GM12864 (cell line): ENCODE measurements at regions not wholly inside any gene's neighbourhood (a gene's known extent, or its start where the extent isn't known, plus 50 kb on each side); places are given as distances from the start of the nearest gene placed in this dataset.
"Not testable (repeated sequence)": the region's sequence is repeated elsewhere in the genome, so short reads cannot be mapped to it uniquely, and the experiment has no call there.

Experiments used
- DNase-seq: peaks from one replicate; pipeline ENCODE4 v3.0.0-alpha.2; 2011; ENCODE audit warnings: low read depth
- H3K4me3 ChIP-seq: 2 replicates; pipeline ENCODE4 v1.5.1; 2011; ENCODE audit warnings: mild to moderate bottlenecking, low read depth, low read length, control low read depth
- TF ChIP-seq, protein P1 (sequence below): IDR thresholded peaks from 2 replicates; pipeline ENCODE4 v1.5.1; 2011; ENCODE audit warnings: low read depth, mild to moderate bottlenecking, moderate library complexity, low read length, control low read depth, inconsistent platforms; ENCODE audit errors: missing control alignments

DNA sequence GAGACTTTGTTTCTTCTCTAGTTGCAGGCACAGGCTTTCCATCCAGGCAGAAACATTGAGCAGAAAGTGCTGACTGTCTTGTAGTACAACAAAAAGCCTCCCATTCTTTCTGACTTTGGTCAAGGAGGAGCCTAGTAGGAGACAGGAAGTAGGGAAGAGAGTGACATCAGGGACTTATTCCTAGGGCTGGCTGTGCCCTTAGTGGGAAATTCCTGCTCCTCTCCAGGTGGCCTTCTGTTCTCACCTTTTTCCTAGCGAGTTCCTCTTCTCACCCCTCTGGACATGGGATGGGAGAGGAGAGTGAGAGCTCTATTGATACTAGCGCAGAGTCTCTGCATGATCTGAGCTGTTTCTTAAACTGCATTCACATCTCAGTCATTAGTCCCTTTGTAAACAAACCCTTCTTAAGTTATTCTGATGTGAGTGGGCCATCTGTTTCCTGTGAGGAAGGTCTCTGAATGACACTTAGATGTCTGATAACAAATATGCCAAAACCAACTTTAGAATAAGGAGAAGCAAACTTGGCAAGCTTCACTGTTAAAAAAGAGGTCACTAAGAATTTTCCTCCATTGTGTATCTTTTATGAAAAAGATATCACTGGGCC lies 455.0 kb downstream of the GJA1 start:
- TF ChIP-seq, protein P1, sequence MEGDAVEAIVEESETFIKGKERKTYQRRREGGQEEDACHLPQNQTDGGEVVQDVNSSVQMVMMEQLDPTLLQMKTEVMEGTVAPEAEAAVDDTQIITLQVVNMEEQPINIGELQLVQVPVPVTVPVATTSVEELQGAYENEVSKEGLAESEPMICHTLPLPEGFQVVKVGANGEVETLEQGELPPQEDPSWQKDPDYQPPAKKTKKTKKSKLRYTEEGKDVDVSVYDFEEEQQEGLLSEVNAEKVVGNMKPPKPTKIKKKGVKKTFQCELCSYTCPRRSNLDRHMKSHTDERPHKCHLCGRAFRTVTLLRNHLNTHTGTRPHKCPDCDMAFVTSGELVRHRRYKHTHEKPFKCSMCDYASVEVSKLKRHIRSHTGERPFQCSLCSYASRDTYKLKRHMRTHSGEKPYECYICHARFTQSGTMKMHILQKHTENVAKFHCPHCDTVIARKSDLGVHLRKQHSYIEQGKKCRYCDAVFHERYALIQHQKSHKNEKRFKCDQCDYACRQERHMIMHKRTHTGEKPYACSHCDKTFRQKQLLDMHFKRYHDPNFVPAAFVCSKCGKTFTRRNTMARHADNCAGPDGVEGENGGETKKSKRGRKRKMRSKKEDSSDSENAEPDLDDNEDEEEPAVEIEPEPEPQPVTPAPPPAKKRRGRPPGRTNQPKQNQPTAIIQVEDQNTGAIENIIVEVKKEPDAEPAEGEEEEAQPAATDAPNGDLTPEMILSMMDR = no peak
- no peak for DNase-seq
- H3K4me3 ChIP-seq = no peak overlapping the region

DNA sequence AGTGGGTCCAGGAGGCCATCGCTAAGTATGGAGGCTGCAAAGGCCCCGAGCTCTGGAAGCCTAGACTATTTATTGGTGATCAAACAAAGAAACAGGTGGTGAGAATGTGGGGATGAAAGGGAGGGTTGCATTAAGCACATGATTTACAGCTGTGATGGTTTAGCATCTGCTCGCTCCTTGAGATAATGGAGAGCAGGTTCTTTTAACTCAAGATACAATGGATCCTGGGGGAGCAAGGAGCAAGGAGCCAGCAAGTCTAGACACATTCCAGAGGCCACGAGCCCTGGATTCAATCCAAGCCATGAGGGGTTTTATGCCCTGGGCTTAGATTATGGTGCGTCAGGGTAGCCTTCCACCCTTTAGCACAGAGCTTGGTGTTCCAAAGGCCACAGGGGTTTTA lies 460.3 kb downstream of the GJA1 start:
- DNase-seq, H3K4me3 ChIP-seq: not testable (repeated sequence)

DNA sequence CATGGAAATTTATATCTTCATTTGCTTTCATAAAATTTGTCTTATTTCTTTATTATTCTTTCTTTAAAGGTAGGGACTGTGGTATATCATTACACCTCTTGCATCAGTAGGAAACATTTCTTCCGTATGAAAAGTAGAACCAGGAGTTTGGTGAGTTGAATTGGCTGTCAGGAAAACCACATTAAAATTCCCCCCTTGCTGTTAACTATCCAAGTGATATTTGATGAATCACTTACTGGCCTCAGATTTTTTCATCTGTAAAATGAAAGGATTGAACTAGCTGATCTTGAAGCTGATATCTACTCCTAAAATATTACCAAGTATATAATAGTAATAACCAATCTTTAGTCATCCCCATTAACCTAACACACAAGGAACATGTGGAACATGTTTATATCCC lies 460.9 kb downstream of the GJA1 start:
- TF ChIP-seq, protein P1 = no peak
- H3K4me3 ChIP-seq = no peak overlapping the region
- no peak for DNase-seq

DNA sequence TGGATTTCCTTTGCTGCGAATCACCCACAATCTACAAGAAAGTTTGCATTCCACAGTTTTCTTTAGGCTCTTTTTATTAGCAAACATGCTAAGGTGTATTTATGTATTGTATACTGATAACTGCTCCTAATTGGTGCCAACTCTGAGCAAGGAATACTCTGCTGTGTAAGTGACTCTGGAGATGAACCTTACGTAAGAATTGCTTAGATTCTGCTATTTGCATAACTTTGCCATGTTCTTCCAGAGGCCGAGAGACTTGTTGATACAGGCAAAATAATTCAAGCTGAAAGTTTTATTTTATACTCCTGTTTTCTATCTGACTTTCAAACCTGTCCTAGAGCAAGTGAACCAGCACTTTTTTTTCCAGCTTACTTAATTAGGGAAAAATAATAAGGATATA lies 461.3 kb downstream of the GJA1 start:
- TF ChIP-seq, protein P1 = no peak
- DNase-seq = no peak

DNA sequence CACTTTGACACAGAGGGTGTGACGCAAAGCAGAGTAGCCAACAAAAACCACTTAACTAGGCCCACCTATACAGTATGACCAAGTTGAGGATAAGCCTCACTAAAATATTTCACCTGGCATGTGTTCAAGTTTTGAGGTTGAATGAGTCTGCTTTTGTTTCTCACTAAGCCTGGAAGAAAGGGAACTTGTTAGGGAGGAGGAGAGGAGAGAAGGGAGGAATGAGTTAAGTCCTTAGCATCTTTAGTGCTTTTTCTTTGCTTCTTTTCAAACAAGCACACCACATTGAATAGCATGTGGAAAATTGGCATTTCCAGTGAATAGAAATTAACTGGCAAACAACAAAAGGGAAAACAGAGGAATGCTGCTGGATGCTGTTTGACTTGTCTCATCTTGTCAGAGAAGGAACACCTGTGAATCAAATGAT lies 461.9 kb downstream of the GJA1 start:
- DNase-seq = no peak
- TF ChIP-seq, protein P1 = no peak
- H3K4me3 ChIP-seq = no peak overlapping the region

More for the DNA sequence above, 461.3 kb downstream of the GJA1 start:
- no peak overlapping the region for H3K4me3 ChIP-seq

DNA sequence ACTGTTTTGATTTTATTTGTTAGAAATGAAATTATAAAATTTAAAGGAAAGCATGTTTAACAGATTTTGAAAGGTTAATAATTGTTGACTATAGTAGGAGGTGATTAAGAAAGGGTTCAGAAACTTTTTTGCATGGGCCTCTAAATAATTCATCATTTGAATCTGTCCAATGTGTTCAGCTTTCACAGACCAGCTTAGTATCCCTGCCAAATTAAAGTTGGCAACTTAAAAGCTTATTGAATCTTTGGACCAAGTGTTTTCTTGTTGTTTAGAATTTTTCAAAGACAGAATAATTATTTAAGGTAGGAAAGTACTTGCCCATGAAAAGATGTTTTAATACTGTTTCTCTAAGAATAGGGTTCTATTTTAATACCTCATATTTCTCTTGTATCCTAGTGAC lies 466.0 kb downstream of the GJA1 start:
- TF ChIP-seq, protein P1 = no peak
- no peak for DNase-seq
- H3K4me3 ChIP-seq = no peak overlapping the region

DNA sequence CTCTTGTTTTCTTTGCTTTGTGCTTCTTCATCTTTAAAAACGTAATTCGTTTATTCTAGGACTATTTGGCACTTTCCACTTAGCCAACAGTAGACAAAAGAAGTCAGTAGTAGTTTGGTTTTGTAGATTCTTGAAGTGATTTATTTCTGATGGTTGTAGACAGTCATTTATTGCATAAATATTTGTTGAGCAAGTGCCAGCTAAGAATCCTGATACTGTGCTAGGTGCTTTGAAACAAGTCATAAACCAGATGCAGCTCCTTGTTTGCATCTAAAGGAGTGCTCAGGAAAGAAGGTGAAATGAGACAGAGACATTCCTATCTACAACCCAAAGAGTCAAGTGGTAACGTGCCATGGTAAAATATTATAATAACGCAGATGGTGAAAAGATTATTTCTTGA lies 469.1 kb downstream of the GJA1 start:
- no peak for DNase-seq
- H3K4me3 ChIP-seq = no peak overlapping the region
- TF ChIP-seq, protein P1 = no peak
